ENCODE measurements at regions not wholly inside any gene's neighbourhood (a gene's known extent, or its start where the extent isn't known, plus 50 kb on each side); places are given as distances from the start of the nearest gene placed in this dataset.

DNA sequence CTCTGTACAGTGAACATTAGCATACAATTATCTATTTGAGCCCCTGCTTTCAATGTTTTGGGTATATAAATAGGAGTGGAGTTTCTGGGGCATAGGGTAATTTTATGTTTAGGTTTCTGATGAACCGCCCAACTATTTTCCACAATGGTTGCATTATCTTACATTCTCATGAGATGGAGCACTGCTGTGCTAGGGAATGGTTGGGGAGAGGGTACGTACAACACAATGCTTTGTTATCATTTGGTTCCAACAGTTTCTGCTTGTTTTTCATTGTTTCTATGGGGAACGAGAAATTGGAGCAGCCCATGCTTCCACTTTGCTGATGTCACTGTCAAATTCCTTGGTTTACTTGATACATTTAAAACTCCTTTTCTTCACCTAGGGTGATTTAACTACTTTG is 1115.3 kb downstream of the REEP3 start:
- H3K27ac Mint-ChIP-seq, result no peak overlapping the region
- no peak overlapping the region for H3K4me3 Mint-ChIP-seq
- no peak for DNase-seq (ENCODE audit: low spot score)

GRCh38 chr10:64637939-64638338 is 1116.7 kb downstream of the REEP3 start:
- H3K36me3 Mint-ChIP-seq, result no peaks in the 10 kb centered on the region
- H3K9me3 ChIP-seq (ENCODE audit: low read depth), result no peaks in the 10 kb centered on the region

More for the DNA sequence above, 1115.3 kb downstream of the REEP3 start:
- Histone ChIP-seq H3K9me3 (ENCODE audit: low read depth) (no peaks in the 10 kb centered on the region), H3K27me3 (no peaks in the 10 kb centered on the region), H3K4me1 (peaks cover 3% of the 10 kb centered on the region), H2AFZ (replicated peaks) (peak overlapping the region; percentile 78), H3F3A (ENCODE audit: low read depth) (no peaks in the 10 kb centered on the region), H3K4me2 (no peak overlapping the region), H3K9ac (no peak overlapping the region), H3K27ac (no peak overlapping the region), H3K36me3 (no peaks in the 10 kb centered on the region), H3K79me2 (ENCODE audit: low read depth) (no peaks in the 10 kb centered on the region), H3K4me3 (no peak overlapping the region), H4K20me1 (ENCODE audit: low read depth) (no peaks in the 10 kb centered on the region)
- Mint-ChIP-seq H3K4me1 (no peaks in the 10 kb centered on the region), H3K9me3 (no peaks in the 10 kb centered on the region), H3K27me3 (ENCODE audit: insufficient read depth, low read depth) (no peaks in the 10 kb centered on the region), H3K36me3 (no peaks in the 10 kb centered on the region)
- TF ChIP-seq CTCF (IDR thresholded peaks at IDR 0.05) (no peak), EZH2 (IDR thresholded peaks at IDR 0.05) (no peak), EZH2phosphoT487 (IDR thresholded peaks at IDR 0.05) (no peak)

GRCh38 chr10:64648915-64649314 is 1127.7 kb downstream of the REEP3 start:
- Histone ChIP-seq H3K36me3 (no peaks in the 10 kb centered on the region), H3K27ac (no peak overlapping the region), H3F3A (ENCODE audit: low read depth) (no peaks in the 10 kb centered on the region), H3K4me1 (no peaks in the 10 kb centered on the region), H4K20me1 (ENCODE audit: low read depth) (no peaks in the 10 kb centered on the region), H3K9me3 (ENCODE audit: low read depth) (no peaks in the 10 kb centered on the region), H2AFZ (replicated peaks) (no peak overlapping the region), H3K9ac (no peak overlapping the region), H3K79me2 (ENCODE audit: low read depth) (no peaks in the 10 kb centered on the region), H3K27me3 (no peaks in the 10 kb centered on the region), H3K4me3 (no peak overlapping the region), H3K4me2 (no peak overlapping the region)
- H3K27ac Mint-ChIP-seq, result no peak overlapping the region
- DNase-seq (ENCODE audit: low spot score), result peak; percentile 41
- no peaks in the 10 kb centered on the region for H3K4me1 Mint-ChIP-seq
- no peaks in the 10 kb centered on the region for H3K36me3 Mint-ChIP-seq
- no peak for TF ChIP-seq EZH2phosphoT487 (IDR thresholded peaks at IDR 0.05)
- peak; percentile 43 for TF ChIP-seq CTCF (IDR thresholded peaks at IDR 0.05)
- H3K27me3 Mint-ChIP-seq (ENCODE audit: insufficient read depth, low read depth), result no peaks in the 10 kb centered on the region
- no peaks in the 10 kb centered on the region for H3K9me3 Mint-ChIP-seq
- no peak overlapping the region for H3K4me3 Mint-ChIP-seq

More at GRCh38 chr10:64637939-64638338, 1116.7 kb downstream of the REEP3 start:
- no peak overlapping the region for H3K9ac ChIP-seq
- H3K4me1 ChIP-seq, result peaks cover 3% of the 10 kb centered on the region
- no peaks in the 10 kb centered on the region for H4K20me1 ChIP-seq (ENCODE audit: low read depth)
- no peak overlapping the region for H3K4me3 ChIP-seq
- Mint-ChIP-seq H3K27ac (no peak overlapping the region), H3K27me3 (ENCODE audit: insufficient read depth, low read depth) (no peaks in the 10 kb centered on the region), H3K9me3 (no peaks in the 10 kb centered on the region), H3K4me3 (no peak overlapping the region), H3K4me1 (no peaks in the 10 kb centered on the region)
- no peak overlapping the region for H3K27ac ChIP-seq
- no peak overlapping the region for H2AFZ ChIP-seq (replicated peaks)
- no peaks in the 10 kb centered on the region for H3F3A ChIP-seq (ENCODE audit: low read depth)
- DNase-seq (ENCODE audit: low spot score), result no peak
- H3K4me2 ChIP-seq, result no peak overlapping the region
- no peaks in the 10 kb centered on the region for H3K27me3 ChIP-seq
- no peaks in the 10 kb centered on the region for H3K36me3 ChIP-seq
- TF ChIP-seq EZH2 (IDR thresholded peaks at IDR 0.05), result no peak
- TF ChIP-seq EZH2phosphoT487 (IDR thresholded peaks at IDR 0.05), result no peak
- no peak for TF ChIP-seq CTCF (IDR thresholded peaks at IDR 0.05)
- H3K79me2 ChIP-seq (ENCODE audit: low read depth), result no peaks in the 10 kb centered on the region

Measured in neural progenitor cell (in vitro differentiated cells).